PFSK-1 (cell line): ENCODE measurements at regions not wholly inside any gene's neighbourhood (a gene's known extent, or its start where the extent isn't known, plus 50 kb on each side); places are given as distances from the start of the nearest gene placed in this dataset.

Source experiments
- FOXP2 ChIP-seq: optimal IDR thresholded peaks from 2 replicates; pipeline ENCODE3; 2011; ENCODE audit warnings: borderline replicate concordance, control low read depth, inconsistent platforms; ENCODE audit not compliant: insufficient read depth; ENCODE audit errors: extremely low read length, extremely low read depth
- POLR2AphosphoS5 ChIP-seq: IDR thresholded peaks from 2 replicates; pipeline ENCODE4 v1.6.1; 2012; ENCODE audit warnings: low read depth, mild to moderate bottlenecking, control low read depth, low read length, moderate library complexity
- REST ChIP-seq, 2 experiments: IDR thresholded peaks; 2 replicates each; pipeline versions ENCODE4 v1.6.1 to v1.8.0; 2011 to 2012; ENCODE audit warnings: low read depth in 2 of 2, low read length in 2 of 2, control low read depth in 1 of 2, inconsistent platforms in 1 of 2, mild to moderate bottlenecking in 1 of 2, moderate library complexity in 1 of 2; ENCODE audit not compliant: insufficient read depth in 1 of 2
- SIN3A ChIP-seq: IDR thresholded peaks from 2 replicates; pipeline ENCODE4 v1.6.1; 2012; ENCODE audit warnings: mild to moderate bottlenecking, low read length, moderate library complexity, borderline replicate concordance; ENCODE audit not compliant: insufficient read depth
- TAF1 ChIP-seq: IDR thresholded peaks from 2 replicates; pipeline ENCODE4 v1.6.1; 2012; ENCODE audit warnings: low read length, control low read depth, borderline replicate concordance; ENCODE audit not compliant: insufficient read depth

GRCh38 chr9:28464481-28465216 lies 891.4 kb upstream of the C9orf72 start:
- TF ChIP-seq SIN3A (no peak), REST (IDR thresholded peaks at IDR 0.05; ENCODE audit: insufficient read depth in 1 of 2, low read depth in 2 of 2, low read length in 2 of 2) (no peak), TAF1 (no peak), FOXP2 (no peak), POLR2AphosphoS5 (no peak)

- TF ChIP-seq POLR2AphosphoS5: no peak
- TF ChIP-seq REST (IDR thresholded peaks at IDR 0.05; ENCODE audit: insufficient read depth in 1 of 2, low read depth in 2 of 2, low read length in 2 of 2): no peak
- TF ChIP-seq SIN3A: no peak
- TF ChIP-seq TAF1: no peak
- no peak for TF ChIP-seq FOXP2
Observed at GRCh38 chr9:28471261-28471660, 898.0 kb upstream of the C9orf72 start.

GRCh38 chr9:28487561-28487960 lies 914.3 kb upstream of the C9orf72 start:
- no peak for TF ChIP-seq POLR2AphosphoS5
- no peak for TF ChIP-seq TAF1
- TF ChIP-seq REST (IDR thresholded peaks at IDR 0.05; ENCODE audit: insufficient read depth in 1 of 2, low read depth in 2 of 2, low read length in 2 of 2): no peak
- TF ChIP-seq FOXP2: no peak
- TF ChIP-seq SIN3A: no peak

GRCh38 chr9:28491121-28491520 lies 917.8 kb upstream of the C9orf72 start:
- TF ChIP-seq SIN3A (no peak), REST (IDR thresholded peaks at IDR 0.05; ENCODE audit: insufficient read depth in 1 of 2, low read depth in 2 of 2, low read length in 2 of 2) (no peak), TAF1 (no peak), POLR2AphosphoS5 (no peak), FOXP2 (no peak)
